ENCODE measurements at regions not wholly inside any gene's neighbourhood (a gene's known extent, or its start where the extent isn't known, plus 50 kb on each side); places are given as distances from the start of the nearest gene placed in this dataset.

- no peak for TF ChIP-seq EZH2 (IDR thresholded peaks at IDR 0.05; ENCODE audit: borderline replicate concordance, low read depth, low read length, severe bottlenecking)
- TF ChIP-seq, protein P1, sequence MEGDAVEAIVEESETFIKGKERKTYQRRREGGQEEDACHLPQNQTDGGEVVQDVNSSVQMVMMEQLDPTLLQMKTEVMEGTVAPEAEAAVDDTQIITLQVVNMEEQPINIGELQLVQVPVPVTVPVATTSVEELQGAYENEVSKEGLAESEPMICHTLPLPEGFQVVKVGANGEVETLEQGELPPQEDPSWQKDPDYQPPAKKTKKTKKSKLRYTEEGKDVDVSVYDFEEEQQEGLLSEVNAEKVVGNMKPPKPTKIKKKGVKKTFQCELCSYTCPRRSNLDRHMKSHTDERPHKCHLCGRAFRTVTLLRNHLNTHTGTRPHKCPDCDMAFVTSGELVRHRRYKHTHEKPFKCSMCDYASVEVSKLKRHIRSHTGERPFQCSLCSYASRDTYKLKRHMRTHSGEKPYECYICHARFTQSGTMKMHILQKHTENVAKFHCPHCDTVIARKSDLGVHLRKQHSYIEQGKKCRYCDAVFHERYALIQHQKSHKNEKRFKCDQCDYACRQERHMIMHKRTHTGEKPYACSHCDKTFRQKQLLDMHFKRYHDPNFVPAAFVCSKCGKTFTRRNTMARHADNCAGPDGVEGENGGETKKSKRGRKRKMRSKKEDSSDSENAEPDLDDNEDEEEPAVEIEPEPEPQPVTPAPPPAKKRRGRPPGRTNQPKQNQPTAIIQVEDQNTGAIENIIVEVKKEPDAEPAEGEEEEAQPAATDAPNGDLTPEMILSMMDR (IDR thresholded peaks at IDR 0.05; ENCODE audit: borderline replicate concordance, extremely low read depth, low read length, poor library complexity, severe bottlenecking) = no peak
These were observed 196.2 kb upstream of the TENT5D start for GRCh38 chrX:80223982-80224579.
